CD14-positive monocyte (primary cell): ENCODE measurements at regions not wholly inside any gene's neighbourhood (a gene's known extent, or its start where the extent isn't known, plus 50 kb on each side); places are given as distances from the start of the nearest gene placed in this dataset.

ENCODE experiments used
- DNase-seq, 3 donors: peaks; one replicate each; pipeline ENCODE4 v3.0.0-alpha.2; 2011 to 2022
- H2AFZ ChIP-seq: 2 replicates; pipeline ENCODE4 v1.6.0; 2012; ENCODE audit warnings: mild to moderate bottlenecking, low read depth, low read length, inconsistent platforms; ENCODE audit not compliant: insufficient read depth, poor library complexity, severe bottlenecking
- H3K27ac ChIP-seq, 2 donors: 1 replicate in 1 of 2; 2 replicates in 1 of 2; pipeline ENCODE4 v1.5.1; 2012 to 2013; ENCODE audit warnings: low read length in 2 of 2, control low read depth in 1 of 2, inconsistent platforms in 1 of 2, low read depth in 1 of 2, mild to moderate bottlenecking in 1 of 2
- H3K27me3 ChIP-seq, 2 donors: one replicate each; pipeline versions ENCODE4 v1.6.0 to v1.6.1; 2011 to 2013; ENCODE audit warnings: low read length in 2 of 2; ENCODE audit not compliant: control insufficient read depth in 2 of 2, insufficient read depth in 2 of 2
- H3K36me3 ChIP-seq, 2 donors: replicated peaks in 1 of 2; 1 replicate in 1 of 2; 2 replicates in 1 of 2; pipeline versions ENCODE4 v1.5.1 to v1.6.1; 2012 to 2013; ENCODE audit warnings: low read length in 2 of 2, control low read depth in 1 of 2, inconsistent platforms in 1 of 2, mild to moderate bottlenecking in 1 of 2; ENCODE audit not compliant: insufficient read depth in 2 of 2, control insufficient read depth in 1 of 2
- H3K4me1 ChIP-seq, 2 donors: 1 replicate in 1 of 2; 2 replicates in 1 of 2; pipeline versions ENCODE4 v1.5.1 to v1.6.1; 2012 to 2013; ENCODE audit warnings: low read length in 2 of 2, control low read depth in 1 of 2, inconsistent platforms in 1 of 2, mild to moderate bottlenecking in 1 of 2, moderate library complexity in 1 of 2; ENCODE audit not compliant: insufficient read depth in 2 of 2, control insufficient read depth in 1 of 2
- H3K4me2 ChIP-seq: replicated peaks from 2 replicates; pipeline ENCODE3; 2012; ENCODE audit warnings: low read length, moderate library complexity, mild to moderate bottlenecking; ENCODE audit not compliant: poor library complexity, severe bottlenecking; ENCODE audit errors: extremely low read depth
- H3K4me3 ChIP-seq, 3 experiments: fragments of 200-600 bp in 1 of 3; sonication (generic) in 1 of 3; replicated peaks in 1 of 3; 1 replicate in 2 of 3; 2 replicates in 1 of 3; pipeline ENCODE4 v1.5.1; 2011 to 2013; ENCODE audit warnings: low read length in 3 of 3, mild to moderate bottlenecking in 3 of 3, control low read depth in 2 of 3, low read depth in 2 of 3, inconsistent platforms in 1 of 3, moderate library complexity in 1 of 3
- H3K79me2 ChIP-seq: 2 replicates; pipeline ENCODE4 v1.6.0; 2012; ENCODE audit warnings: mild to moderate bottlenecking, control low read depth, inconsistent platforms, low read length, moderate library complexity; ENCODE audit not compliant: insufficient read depth
- H3K9ac ChIP-seq: 2 replicates; pipeline ENCODE4 v1.6.0; 2017; ENCODE audit warnings: low read length, mild to moderate bottlenecking; ENCODE audit not compliant: insufficient read depth, poor library complexity, severe bottlenecking
- H3K9me3 ChIP-seq, 2 donors: replicated peaks in 1 of 2; 1 replicate in 1 of 2; 2 replicates in 1 of 2; pipeline versions ENCODE4 v1.5.1 to v1.6.1; 2012 to 2013; ENCODE audit warnings: low read length in 2 of 2, control low read depth in 1 of 2; ENCODE audit not compliant: control insufficient read depth in 1 of 2, insufficient read depth in 1 of 2
- H4K20me1 ChIP-seq: 2 replicates; pipeline ENCODE4 v1.6.0; 2012; ENCODE audit warnings: mild to moderate bottlenecking, low read length, control low read depth, moderate library complexity; ENCODE audit not compliant: insufficient read depth
- H3K27ac Mint-ChIP-seq, 7 donors: one replicate each; pipeline ENCODE4 v1.8.0; 2020; ENCODE audit warnings: mild to moderate bottlenecking in 7 of 7, mixed read lengths in 7 of 7, moderate library complexity in 6 of 7, inconsistent platforms in 2 of 7
- H3K27me3 Mint-ChIP-seq, 3 donors: one replicate each; pipeline ENCODE4 v1.8.0; 2021 to 2022; ENCODE audit warnings: low read depth in 3 of 3, mild to moderate bottlenecking in 3 of 3, mixed read lengths in 3 of 3, moderate library complexity in 3 of 3, inconsistent platforms in 1 of 3
- H3K36me3 Mint-ChIP-seq, 2 donors: one replicate each; pipeline ENCODE4 v1.8.0; 2020; ENCODE audit warnings: mixed read lengths in 2 of 2, inconsistent platforms in 1 of 2, mild to moderate bottlenecking in 1 of 2
- H3K4me1 Mint-ChIP-seq: one replicate; pipeline ENCODE4 v1.8.0; 2020; ENCODE audit warnings: mild to moderate bottlenecking, mixed read lengths
- H3K4me3 Mint-ChIP-seq, 2 donors: one replicate each; pipeline ENCODE4 v1.8.0; 2020; ENCODE audit warnings: mild to moderate bottlenecking in 2 of 2, mixed read lengths in 2 of 2, moderate library complexity in 1 of 2
- H3K9me3 Mint-ChIP-seq, 7 donors: one replicate each; pipeline ENCODE4 v1.8.0; 2020 to 2022; ENCODE audit warnings: mixed read lengths in 7 of 7, mild to moderate bottlenecking in 6 of 7, moderate library complexity in 6 of 7, inconsistent platforms in 2 of 7
- WGBS: methylation state at CpG from one replicate; pipeline ENCODE4 v1.1.5; 2013; ENCODE audit warnings: missing lambda C conversion rate; ENCODE audit not compliant: insufficient coverage; 5-methylcytosine and 5-hydroxymethylcytosine counted together
- intact Hi-C, 2 donors: fragments of 100-400 bp; cut with micrococcal nuclease; formaldehyde crosslinking; loops; one replicate each; pipeline versions ENCODE4 v1.15.0 to v1.15.1; 2023
- TF ChIP-seq, protein P1 (sequence below): fragments of 200-600 bp; IDR thresholded peaks from one replicate; pipeline ENCODE4 v1.8.0; 2022; ENCODE audit warnings: antibody characterized with exemption, mild to moderate bottlenecking

GRCh38 chr2:225821351-225821750 lies 421.8 kb downstream of the NYAP2 start:
- H3K4me2 ChIP-seq: no peak overlapping the region
- Mint-ChIP-seq H3K4me3 (no peak overlapping the region), H3K36me3 (no peaks in the 10 kb centered on the region), H3K27me3 (no peaks in the 10 kb centered on the region), H3K4me1 (no peaks in the 10 kb centered on the region), H3K27ac (no peak overlapping the region), H3K9me3 (peaks cover 2 to 17% (median 6%) of the 10 kb centered on the region in 7 donors)
- intact Hi-C loops: no loop called here
- 83% methylated on average over 1 of the region's 2 CpGs for WGBS
- H3K36me3 ChIP-seq: no peaks in the 10 kb centered on the region
- no peak for DNase-seq
- no peak overlapping the region for H3K4me3 ChIP-seq
- H2AFZ ChIP-seq: no peak overlapping the region
- no peak overlapping the region for H3K27ac ChIP-seq
- H3K9me3 ChIP-seq: peaks cover 11 to 12% of the 10 kb centered on the region in 2 donors
- no peaks in the 10 kb centered on the region for H3K79me2 ChIP-seq
- TF ChIP-seq, protein P1, sequence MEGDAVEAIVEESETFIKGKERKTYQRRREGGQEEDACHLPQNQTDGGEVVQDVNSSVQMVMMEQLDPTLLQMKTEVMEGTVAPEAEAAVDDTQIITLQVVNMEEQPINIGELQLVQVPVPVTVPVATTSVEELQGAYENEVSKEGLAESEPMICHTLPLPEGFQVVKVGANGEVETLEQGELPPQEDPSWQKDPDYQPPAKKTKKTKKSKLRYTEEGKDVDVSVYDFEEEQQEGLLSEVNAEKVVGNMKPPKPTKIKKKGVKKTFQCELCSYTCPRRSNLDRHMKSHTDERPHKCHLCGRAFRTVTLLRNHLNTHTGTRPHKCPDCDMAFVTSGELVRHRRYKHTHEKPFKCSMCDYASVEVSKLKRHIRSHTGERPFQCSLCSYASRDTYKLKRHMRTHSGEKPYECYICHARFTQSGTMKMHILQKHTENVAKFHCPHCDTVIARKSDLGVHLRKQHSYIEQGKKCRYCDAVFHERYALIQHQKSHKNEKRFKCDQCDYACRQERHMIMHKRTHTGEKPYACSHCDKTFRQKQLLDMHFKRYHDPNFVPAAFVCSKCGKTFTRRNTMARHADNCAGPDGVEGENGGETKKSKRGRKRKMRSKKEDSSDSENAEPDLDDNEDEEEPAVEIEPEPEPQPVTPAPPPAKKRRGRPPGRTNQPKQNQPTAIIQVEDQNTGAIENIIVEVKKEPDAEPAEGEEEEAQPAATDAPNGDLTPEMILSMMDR: no peak
- no peak overlapping the region for H3K9ac ChIP-seq
- H3K4me1 ChIP-seq: no peaks in the 10 kb centered on the region
- no peaks in the 10 kb centered on the region for H3K27me3 ChIP-seq
- no peaks in the 10 kb centered on the region for H4K20me1 ChIP-seq

- H3K4me3 Mint-ChIP-seq: no peak overlapping the region
Measured at GRCh38 chr2:225820826-225821225, 421.3 kb downstream of the NYAP2 start.

More at GRCh38 chr2:225820826-225821225, 421.3 kb downstream of the NYAP2 start:
- peaks cover 11 to 12% of the 10 kb centered on the region in 2 donors for H3K9me3 ChIP-seq
- no peaks in the 10 kb centered on the region for H3K4me1 ChIP-seq
- intact Hi-C loops: no loop called here
- no peaks in the 10 kb centered on the region for H3K36me3 ChIP-seq
- no peaks in the 10 kb centered on the region for H3K36me3 Mint-ChIP-seq
- H3K4me3 ChIP-seq: no peak overlapping the region
- DNase-seq: no peak
- no peaks in the 10 kb centered on the region for H3K27me3 Mint-ChIP-seq
- no peak overlapping the region for H3K27ac Mint-ChIP-seq
- no peak overlapping the region for H3K9ac ChIP-seq
- H3K9me3 Mint-ChIP-seq: peaks cover 0 to 15% (median 4%) of the 10 kb centered on the region in 7 donors
- TF ChIP-seq, protein P1: no peak
- no peak overlapping the region for H3K27ac ChIP-seq
- WGBS: 93% methylated on average over 5 of the region's 7 CpGs
- no peaks in the 10 kb centered on the region for H3K79me2 ChIP-seq
- no peaks in the 10 kb centered on the region for H3K27me3 ChIP-seq
- no peak overlapping the region for H2AFZ ChIP-seq
- H3K4me1 Mint-ChIP-seq: no peaks in the 10 kb centered on the region
- H3K4me2 ChIP-seq: no peak overlapping the region
- H4K20me1 ChIP-seq: no peaks in the 10 kb centered on the region
